Common myeloid progenitor, CD34-positive (primary cell): ENCODE measurements at regions not wholly inside any gene's neighbourhood (a gene's known extent, or its start where the extent isn't known, plus 50 kb on each side); places are given as distances from the start of the nearest gene placed in this dataset.

ENCODE experiments used
- CTCF ChIA-PET: fragments of 350-600 bp; sonication (Branson Sonifier 250); formaldehyde crosslinking; loops from one replicate; lab custom pipeline; 2021; ENCODE audit warnings: antibody characterized with exemption; lab: Charles Lee
- POLR2A ChIA-PET: fragments of 350-600 bp; sonication (Branson Sonifier 250); formaldehyde crosslinking; loops from one replicate; lab custom pipeline; 2021; ENCODE audit warnings: antibody characterized with exemption; lab: Charles Lee
- DNase-seq, 3 donors: peaks; one replicate each; pipeline versions ENCODE4 v3.0.0 to v3.0.0-alpha.2; 2013
- H3K27ac ChIP-seq, 2 experiments: 1 replicate in 1 of 2; 2 replicates in 1 of 2; pipeline ENCODE4 v1.7.0; 2013; ENCODE audit warnings: inconsistent platforms in 2 of 2, low read length in 2 of 2, mild to moderate bottlenecking in 2 of 2, low read depth in 1 of 2, moderate library complexity in 1 of 2; ENCODE audit not compliant: severe bottlenecking in 2 of 2, insufficient read depth in 1 of 2, poor library complexity in 1 of 2
- H3K27me3 ChIP-seq, 5 experiments: replicated peaks in 2 of 5; 1 replicate in 3 of 5; 2 replicates in 2 of 5; pipeline versions ENCODE4 v1.6.1 to v1.7.0; 2013; ENCODE audit warnings: low read length in 4 of 5, mild to moderate bottlenecking in 2 of 5, moderate library complexity in 2 of 5, inconsistent platforms in 1 of 5; ENCODE audit not compliant: insufficient read depth in 5 of 5, control insufficient read depth in 4 of 5
- H3K36me3 ChIP-seq, 4 experiments: 1 replicate in 2 of 4; 2 replicates in 2 of 4; pipeline versions ENCODE4 v1.6.1 to v1.7.0; 2013; ENCODE audit warnings: low read length in 3 of 4, control low read depth in 1 of 4, mild to moderate bottlenecking in 1 of 4; ENCODE audit not compliant: control insufficient read depth in 4 of 4, insufficient read depth in 4 of 4
- H3K4me1 ChIP-seq, 4 experiments: 1 replicate in 3 of 4; 2 replicates in 1 of 4; pipeline versions ENCODE4 v1.6.1 to v1.7.1; 2013; ENCODE audit warnings: low read length in 3 of 4, mild to moderate bottlenecking in 3 of 4, control low read depth in 1 of 4, inconsistent platforms in 1 of 4, moderate library complexity in 1 of 4; ENCODE audit not compliant: control insufficient read depth in 4 of 4, insufficient read depth in 4 of 4; ENCODE audit errors: control extremely low read depth in 1 of 4
- H3K4me3 ChIP-seq, 7 experiments: 1 replicate in 4 of 7; 2 replicates in 3 of 7; pipeline versions ENCODE4 v1.5.1 to v1.7.0; 2013; ENCODE audit warnings: mild to moderate bottlenecking in 7 of 7, low read length in 6 of 7, moderate library complexity in 6 of 7, inconsistent platforms in 2 of 7, low read depth in 2 of 7, control low read depth in 1 of 7; ENCODE audit not compliant: insufficient read depth in 4 of 7, control insufficient read depth in 1 of 7; ENCODE audit errors: extremely low read depth in 1 of 7
- H3K9me3 ChIP-seq, 5 experiments: 1 replicate in 4 of 5; 2 replicates in 1 of 5; pipeline versions ENCODE4 v1.6.1 to v1.7.1; 2013; ENCODE audit warnings: low read length in 4 of 5, mild to moderate bottlenecking in 2 of 5, inconsistent platforms in 1 of 5, low read depth in 1 of 5, moderate library complexity in 1 of 5; ENCODE audit not compliant: control insufficient read depth in 4 of 5, insufficient read depth in 2 of 5; ENCODE audit errors: control extremely low read depth in 1 of 5
- WGBS: methylation state at CpG from one replicate; pipeline ENCODE4 v1.1.5; 2013; ENCODE audit not compliant: insufficient coverage; 5-methylcytosine and 5-hydroxymethylcytosine counted together

DNA sequence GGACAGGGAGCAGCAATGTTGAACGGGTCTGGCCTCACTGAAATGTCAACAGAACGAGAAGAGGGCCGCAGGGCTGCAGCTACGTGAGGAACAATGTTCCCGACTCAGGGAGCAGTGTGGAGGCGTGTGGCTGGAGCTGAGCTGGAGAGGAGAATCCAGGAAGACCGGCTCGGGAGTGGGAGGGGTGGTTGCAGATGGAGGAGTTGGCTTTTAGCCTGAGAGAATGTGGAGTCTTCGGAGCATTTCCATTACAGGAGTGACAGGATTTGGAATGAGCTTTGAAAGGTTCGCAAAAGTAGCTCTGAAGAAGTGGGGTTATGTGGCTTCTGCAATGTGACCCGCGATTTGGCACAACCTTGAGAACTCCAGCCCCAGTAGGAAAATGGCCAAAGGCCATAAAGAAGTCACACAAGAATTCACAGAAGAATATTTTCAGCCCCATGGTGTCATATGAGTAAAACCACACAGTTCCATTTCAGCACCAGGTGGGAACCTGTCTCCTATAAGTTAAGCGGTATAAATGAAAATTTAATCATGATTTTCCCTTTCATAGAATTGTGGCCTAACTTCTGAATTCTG is 78.8 kb upstream of the NSMCE3 start:
- ChIA-PET CTCF (no interaction called here), POLR2A (no interaction called here)
- Histone ChIP-seq H3K27ac (no peak overlapping the region), H3K4me1 (no peaks in the 10 kb centered on the region), H3K9me3 (no peaks in the 10 kb centered on the region), H3K36me3 (no peaks in the 10 kb centered on the region), H3K27me3 (peaks cover 0 to 3% (median 0%) of the 10 kb centered on the region in 5 experiments), H3K4me3 (no peak overlapping the region)
- WGBS, result 92% methylated on average over 13 of the region's 13 CpGs
- DNase-seq, result no peak

DNA sequence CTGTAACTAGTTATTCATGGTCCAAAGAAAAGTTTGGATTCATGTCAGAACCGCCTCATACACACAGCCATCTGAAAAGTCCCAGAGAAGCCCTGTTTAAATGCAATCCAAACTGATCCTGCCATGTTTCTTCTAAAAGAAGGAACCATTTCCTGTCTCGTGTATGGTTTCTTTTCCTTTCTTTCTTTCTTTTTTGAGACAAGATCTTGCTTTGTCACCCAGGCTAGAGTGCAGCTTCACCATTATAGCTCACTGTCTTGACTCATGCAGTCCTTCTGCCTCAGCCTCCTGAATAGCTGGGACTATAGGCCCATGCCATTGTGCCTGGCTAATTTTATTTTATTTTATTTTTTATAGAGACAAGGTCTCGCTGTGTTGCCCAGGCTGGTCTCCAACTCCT is 77.4 kb upstream of the NSMCE3 start:
- H3K36me3 ChIP-seq, result no peaks in the 10 kb centered on the region
- no peaks in the 10 kb centered on the region for H3K9me3 ChIP-seq
- no peaks in the 10 kb centered on the region for H3K4me1 ChIP-seq
- POLR2A ChIA-PET, result no interaction called here
- 61% methylated on average over 2 of the region's 3 CpGs for WGBS
- H3K27ac ChIP-seq, result no peak overlapping the region
- DNase-seq, result no peak
- peaks cover 0 to 3% (median 0%) of the 10 kb centered on the region in 5 experiments for H3K27me3 ChIP-seq
- CTCF ChIA-PET, result no interaction called here
- no peak overlapping the region for H3K4me3 ChIP-seq

DNA sequence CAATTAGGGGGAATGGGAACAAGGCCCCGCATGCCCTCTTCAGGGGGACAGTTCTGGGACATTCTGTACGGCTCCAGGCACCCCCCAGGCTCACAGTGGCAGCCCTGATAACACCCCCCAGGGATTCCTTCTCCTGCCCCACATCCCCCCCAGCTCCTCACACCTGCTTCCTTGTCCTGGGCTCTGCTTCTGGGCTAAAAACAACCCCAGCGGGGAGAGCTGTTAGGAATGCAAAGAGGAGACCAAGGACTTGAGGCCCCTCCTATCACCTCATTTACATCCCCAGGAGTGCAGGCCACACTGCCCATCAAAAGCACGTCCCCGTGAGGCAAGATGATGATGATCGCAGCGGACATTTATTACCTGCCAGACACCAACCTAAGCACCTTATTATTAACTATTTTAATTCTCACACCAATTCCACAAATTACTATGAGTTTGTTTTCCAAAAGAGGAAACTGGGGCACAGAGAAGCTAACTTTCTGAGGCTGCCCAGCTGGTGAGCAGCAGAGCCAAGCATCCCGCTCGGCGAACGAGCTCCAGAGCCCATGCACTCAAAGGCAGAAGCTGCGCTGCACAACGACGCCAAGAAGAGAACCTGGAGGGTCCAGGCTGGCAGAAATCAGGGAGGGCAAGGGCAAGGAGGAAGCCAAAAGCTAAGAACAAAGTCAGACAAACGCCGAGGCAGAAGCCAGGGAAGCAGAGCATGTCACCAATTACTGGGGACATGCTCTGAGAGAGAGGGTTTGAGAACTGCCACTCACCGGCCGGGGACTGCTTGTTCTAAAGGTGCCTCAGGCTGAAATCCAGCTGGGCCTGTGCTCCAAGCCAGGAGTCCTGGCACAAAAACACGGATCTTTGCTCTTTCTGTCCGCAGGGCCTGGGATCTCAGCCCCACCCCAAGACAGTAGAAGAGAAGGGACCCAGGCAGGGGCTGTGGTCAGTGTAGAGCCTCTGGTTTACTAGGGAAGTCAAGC is 76.2 kb upstream of the NSMCE3 start:
- Histone ChIP-seq H3K9me3 (no peaks in the 10 kb centered on the region), H3K4me3 (no peak overlapping the region), H3K4me1 (no peaks in the 10 kb centered on the region), H3K36me3 (no peaks in the 10 kb centered on the region), H3K27me3 (peaks cover 0 to 3% (median 0%) of the 10 kb centered on the region in 5 experiments), H3K27ac (no peak overlapping the region)
- CTCF ChIA-PET, result no interaction called here
- 96% methylated on average over 20 of the region's 20 CpGs for WGBS
- POLR2A ChIA-PET, result no interaction called here
- DNase-seq, result no peak

DNA sequence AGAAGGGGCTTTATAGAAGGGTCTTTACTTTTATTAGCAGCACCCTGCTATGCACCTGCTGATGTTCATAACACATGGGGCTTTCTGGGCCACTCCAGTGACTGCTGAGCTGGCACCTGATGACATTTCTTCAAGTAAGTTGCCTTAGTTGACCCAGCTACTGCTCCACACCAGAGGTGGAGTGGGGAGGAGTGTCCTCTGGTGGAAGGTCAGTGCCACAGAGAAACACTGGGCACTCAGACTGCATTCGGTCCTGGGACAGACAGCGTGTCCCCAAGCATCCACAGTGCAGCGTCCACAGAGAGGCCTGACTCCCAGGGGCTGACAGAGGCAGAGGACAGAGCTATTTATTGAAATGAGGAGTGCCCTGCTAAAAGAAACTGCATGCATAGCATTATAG is 74.9 kb upstream of the NSMCE3 start:
- no peaks in the 10 kb centered on the region for H3K4me1 ChIP-seq
- H3K4me3 ChIP-seq, result no peak overlapping the region
- peaks cover 0 to 3% (median 0%) of the 10 kb centered on the region in 5 experiments for H3K27me3 ChIP-seq
- DNase-seq, result no peak
- no peaks in the 10 kb centered on the region for H3K9me3 ChIP-seq
- 90% methylated on average over 2 of the region's 3 CpGs for WGBS
- no peaks in the 10 kb centered on the region for H3K36me3 ChIP-seq
- POLR2A ChIA-PET, result no interaction called here
- no peak overlapping the region for H3K27ac ChIP-seq
- CTCF ChIA-PET, result no interaction called here

DNA sequence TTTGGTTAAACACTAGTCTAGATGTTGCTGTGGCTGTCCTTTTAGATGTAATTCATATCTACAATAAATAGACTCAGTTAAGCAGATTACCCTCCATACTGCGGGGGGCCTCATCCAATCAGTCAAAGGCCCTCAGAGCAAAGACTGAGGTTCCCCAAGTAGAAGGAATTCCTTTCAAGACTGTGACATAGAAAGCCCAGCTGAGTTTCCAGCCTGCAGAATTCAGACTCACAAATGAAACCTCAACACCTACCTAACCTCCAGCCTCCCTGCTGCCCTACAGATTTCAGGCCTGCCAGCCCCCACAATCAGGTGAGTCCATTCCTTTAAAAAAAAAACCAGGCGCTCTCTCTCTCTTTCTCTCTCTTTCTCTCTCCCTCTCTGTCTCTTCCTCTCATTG is 73.6 kb upstream of the NSMCE3 start:
- Histone ChIP-seq H3K4me1 (no peaks in the 10 kb centered on the region), H3K4me3 (no peak overlapping the region), H3K27me3 (peaks cover 0 to 3% (median 0%) of the 10 kb centered on the region in 5 experiments), H3K36me3 (no peaks in the 10 kb centered on the region), H3K27ac (no peak overlapping the region), H3K9me3 (no peaks in the 10 kb centered on the region)
- DNase-seq, result no peak
- ChIA-PET POLR2A (no interaction called here), CTCF (no interaction called here)
- WGBS, result 100% methylated on average over 1 of the region's 2 CpGs

DNA sequence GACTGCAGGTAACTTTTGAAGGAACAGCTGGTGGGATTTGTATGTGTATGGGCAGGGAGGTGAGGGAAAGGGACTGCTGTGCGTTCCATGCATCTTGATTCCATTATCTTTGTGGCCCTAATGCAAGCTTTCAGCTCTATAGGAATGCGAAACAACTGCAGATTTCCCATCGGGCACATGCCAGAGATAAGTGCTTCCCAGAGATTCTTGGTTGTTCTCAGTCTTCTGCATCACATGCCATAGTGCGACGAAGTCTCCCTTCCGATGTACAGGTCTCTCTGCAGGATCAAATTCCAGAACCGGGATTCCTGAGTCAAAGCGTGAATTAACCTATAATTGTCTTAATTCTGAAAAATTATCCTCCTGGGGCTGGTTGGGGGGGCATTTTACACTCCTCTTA is 72.6 kb upstream of the NSMCE3 start:
- ChIA-PET CTCF (no interaction called here), POLR2A (no interaction called here)

More for the DNA sequence above, 72.6 kb upstream of the NSMCE3 start:
- H3K9me3 ChIP-seq, result no peaks in the 10 kb centered on the region
- no peaks in the 10 kb centered on the region for H3K36me3 ChIP-seq
- H3K27me3 ChIP-seq, result no peaks in the 10 kb centered on the region
- H3K27ac ChIP-seq, result no peak overlapping the region
- H3K4me1 ChIP-seq, result no peaks in the 10 kb centered on the region
- no peak for DNase-seq
- no peak overlapping the region for H3K4me3 ChIP-seq
- WGBS, result 94% methylated on average over 8 of the region's 8 CpGs
